NCI-H2081 treated with DMSO at 0.1 percent for 48 hours (cell line): ENCODE measurements at regions not wholly inside any gene's neighbourhood (a gene's known extent, or its start where the extent isn't known, plus 50 kb on each side); places are given as distances from the start of the nearest gene placed in this dataset.

Experiments
- DNase-seq: peaks from one replicate; lab custom pipeline; 2025; lab: John Stamatoyannopoulos, UW

DNA sequence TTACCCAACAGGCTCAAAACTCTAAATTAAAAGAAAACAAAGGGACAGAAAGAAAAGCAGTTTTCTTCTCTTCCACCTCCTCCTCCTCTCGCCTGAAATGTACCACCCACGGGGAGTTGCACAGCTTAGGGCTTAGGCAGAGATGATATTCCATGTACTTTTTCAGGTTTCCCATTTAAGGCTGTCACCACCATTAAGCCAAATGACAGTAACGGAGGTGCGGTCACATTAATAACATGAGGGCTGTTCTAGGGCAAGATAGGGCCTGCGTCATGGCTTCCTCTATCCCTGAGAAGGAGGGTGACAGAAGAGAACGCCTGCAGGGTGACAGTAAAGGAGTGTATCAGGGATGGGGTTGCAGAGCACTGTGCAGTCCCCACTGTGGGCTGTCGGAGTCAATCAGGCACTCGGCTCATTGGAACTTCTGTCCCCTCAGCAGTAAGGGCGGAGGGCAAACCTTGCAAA, 51.7 kb upstream of the TJP1 start:
- no peak for DNase-seq

GRCh38 chr15:29873264-29873663, 51.0 kb upstream of the TJP1 start:
- DNase-seq = no peak

DNA sequence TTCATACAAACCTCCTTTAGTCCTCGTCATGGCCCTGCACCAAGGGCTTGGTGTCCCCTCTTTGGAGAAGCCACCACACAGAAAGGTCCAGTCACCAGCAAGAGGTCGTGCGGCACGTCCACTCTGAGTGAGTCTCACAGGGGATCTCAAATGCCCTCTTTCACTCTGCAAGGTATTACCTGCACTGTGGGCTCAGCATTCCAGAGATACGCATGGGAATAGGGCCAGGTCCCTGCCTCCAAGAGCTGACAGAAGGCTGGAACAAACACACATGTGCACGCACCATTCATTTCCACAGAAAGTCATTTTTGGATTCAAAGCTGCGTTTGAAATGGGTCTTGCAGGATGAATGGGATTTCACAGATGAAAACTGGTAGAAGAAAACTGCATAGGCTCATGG, 50.4 kb upstream of the TJP1 start:
- no peak for DNase-seq
